ENCODE measurements at regions not wholly inside any gene's neighbourhood (a gene's known extent, or its start where the extent isn't known, plus 50 kb on each side); places are given as distances from the start of the nearest gene placed in this dataset.

- TF ChIP-seq CTCF (conservative IDR thresholded peaks at IDR 0.05), result no peak
- H3K4me3 Mint-ChIP-seq, result no peak overlapping the region
- H3K9me3 Mint-ChIP-seq, result peaks cover 9% of the 10 kb centered on the region
- no peaks in the 10 kb centered on the region for H3K27me3 Mint-ChIP-seq
- DNase-seq (ENCODE audit: extremely low spot score, unreplicated experiment), result no peak
- H3K4me1 Mint-ChIP-seq (ENCODE audit: unreplicated experiment), result no peaks in the 10 kb centered on the region
- H3K27ac Mint-ChIP-seq, result no peak overlapping the region
- no peaks in the 10 kb centered on the region for H3K36me3 Mint-ChIP-seq
Observed at GRCh38 chr11:38818720-38819119, 2220.7 kb upstream of the RAG2 start.

GRCh38 chr11:38814670-38815069 is 2216.6 kb upstream of the RAG2 start:
- no peak overlapping the region for H3K27ac Mint-ChIP-seq
- no peak for TF ChIP-seq CTCF (conservative IDR thresholded peaks at IDR 0.05)
- H3K36me3 Mint-ChIP-seq, result peaks cover 4% of the 10 kb centered on the region
- H3K4me3 Mint-ChIP-seq, result no peak overlapping the region
- peaks cover 8% of the 10 kb centered on the region for H3K9me3 Mint-ChIP-seq
- H3K27me3 Mint-ChIP-seq, result no peaks in the 10 kb centered on the region
- no peaks in the 10 kb centered on the region for H3K4me1 Mint-ChIP-seq (ENCODE audit: unreplicated experiment)
- no peak for DNase-seq (ENCODE audit: extremely low spot score, unreplicated experiment)

GRCh38 chr11:38809521-38809920 is 2211.5 kb upstream of the RAG2 start:
- no peak for DNase-seq (ENCODE audit: extremely low spot score, unreplicated experiment)
- peaks cover 4% of the 10 kb centered on the region for H3K36me3 Mint-ChIP-seq
- no peaks in the 10 kb centered on the region for H3K27me3 Mint-ChIP-seq
- no peak for TF ChIP-seq CTCF (conservative IDR thresholded peaks at IDR 0.05)
- no peak overlapping the region for H3K4me3 Mint-ChIP-seq
- H3K27ac Mint-ChIP-seq, result no peak overlapping the region
- no peaks in the 10 kb centered on the region for H3K4me1 Mint-ChIP-seq (ENCODE audit: unreplicated experiment)
- peaks cover 8% of the 10 kb centered on the region for H3K9me3 Mint-ChIP-seq

GRCh38 chr11:38796281-38796680 is 2198.2 kb upstream of the RAG2 start:
- H3K9me3 Mint-ChIP-seq, result peaks cover 12% of the 10 kb centered on the region
- H3K4me3 Mint-ChIP-seq, result no peak overlapping the region
- H3K4me1 Mint-ChIP-seq (ENCODE audit: unreplicated experiment), result peaks cover 3% of the 10 kb centered on the region
- TF ChIP-seq CTCF (conservative IDR thresholded peaks at IDR 0.05), result no peak
- no peaks in the 10 kb centered on the region for H3K27me3 Mint-ChIP-seq
- no peaks in the 10 kb centered on the region for H3K36me3 Mint-ChIP-seq
- DNase-seq (ENCODE audit: extremely low spot score, unreplicated experiment), result no peak
- H3K27ac Mint-ChIP-seq, result no peak overlapping the region

- Mint-ChIP-seq H3K9me3 (peaks cover 12% of the 10 kb centered on the region), H3K4me3 (no peak overlapping the region), H3K36me3 (no peaks in the 10 kb centered on the region), H3K27me3 (no peaks in the 10 kb centered on the region), H3K4me1 (ENCODE audit: unreplicated experiment) (peaks cover 5% of the 10 kb centered on the region), H3K27ac (no peak overlapping the region)
- no peak for TF ChIP-seq CTCF (conservative IDR thresholded peaks at IDR 0.05)
- DNase-seq (ENCODE audit: extremely low spot score, unreplicated experiment), result no peak
Observed at GRCh38 chr11:38795027-38795426, 2197.0 kb upstream of the RAG2 start.

- H3K4me1 Mint-ChIP-seq (ENCODE audit: unreplicated experiment), result peaks cover 5% of the 10 kb centered on the region
- peaks cover 8% of the 10 kb centered on the region for H3K9me3 Mint-ChIP-seq
- no peak for DNase-seq (ENCODE audit: extremely low spot score, unreplicated experiment)
- no peak overlapping the region for H3K27ac Mint-ChIP-seq
- peak; percentile 97 for TF ChIP-seq CTCF (conservative IDR thresholded peaks at IDR 0.05)
- no peaks in the 10 kb centered on the region for H3K27me3 Mint-ChIP-seq
- H3K36me3 Mint-ChIP-seq, result no peaks in the 10 kb centered on the region
- no peak overlapping the region for H3K4me3 Mint-ChIP-seq
Observed at GRCh38 chr11:38791346-38791961, 2193.4 kb upstream of the RAG2 start.
